MCF 10A (cell line): ENCODE measurements at regions not wholly inside any gene's neighbourhood (a gene's known extent, or its start where the extent isn't known, plus 50 kb on each side); places are given as distances from the start of the nearest gene placed in this dataset.

Experiments
- BruUV-seq: library from RNA; stranded (reverse); fragments of 400-500 nt; replicated peaks from 2 replicates; lab custom pipeline; 2021; lab: Mats Ljungman, UMichigan
- CTCF ChIA-PET: fragments of 300-600 bp; sonication (Branson Sonifier 250); formaldehyde crosslinking; extraction: SDS; loops from one replicate; lab custom pipeline; 2021; ENCODE audit warnings: antibody characterized with exemption, inconsistent platforms; lab: Yijun Ruan, JAX
- POLR2A ChIA-PET: fragments of 300-600, 350-650 bp; sonication (Branson Sonifier 250); formaldehyde crosslinking; extraction: SDS; loops from one replicate; lab custom pipeline; 2020; ENCODE audit warnings: antibody characterized with exemption, inconsistent platforms; lab: Yijun Ruan, JAX
- DNase-seq: peaks from one replicate; pipeline ENCODE4 v3.0.0-alpha.2; 2018; ENCODE audit not compliant: unreplicated experiment
- H3K27ac Mint-ChIP-seq: one replicate; pipeline ENCODE4 v1.8.0; 2022; ENCODE audit warnings: mild to moderate bottlenecking, low read depth, mixed read lengths; ENCODE audit not compliant: unreplicated experiment
- H3K27me3 Mint-ChIP-seq: one replicate; pipeline ENCODE4 v1.8.0; 2022; ENCODE audit warnings: mixed read lengths; ENCODE audit not compliant: insufficient read depth, unreplicated experiment
- H3K36me3 Mint-ChIP-seq: one replicate; pipeline ENCODE4 v1.8.0; 2022; ENCODE audit warnings: mild to moderate bottlenecking, moderate library complexity, mixed read lengths; ENCODE audit not compliant: insufficient read depth, unreplicated experiment
- H3K4me1 Mint-ChIP-seq: one replicate; pipeline ENCODE4 v1.8.0; 2022; ENCODE audit warnings: mixed read lengths; ENCODE audit not compliant: insufficient read depth, unreplicated experiment
- H3K4me3 Mint-ChIP-seq: one replicate; pipeline ENCODE4 v1.8.0; 2022; ENCODE audit warnings: mild to moderate bottlenecking, moderate library complexity, mixed read lengths; ENCODE audit not compliant: unreplicated experiment
- H3K9me3 Mint-ChIP-seq: one replicate; pipeline ENCODE4 v1.8.0; 2022; ENCODE audit warnings: mixed read lengths; ENCODE audit not compliant: unreplicated experiment
- CTCF ChIP-seq: fragments of 200-600 bp; IDR thresholded peaks from one replicate; pipeline ENCODE4 v1.8.0; 2022; ENCODE audit warnings: antibody characterized with exemption, mild to moderate bottlenecking; ENCODE audit not compliant: unreplicated experiment
- intact Hi-C: fragments of 100-400 bp; cut with micrococcal nuclease; formaldehyde crosslinking; loops from 2 replicates; pipeline ENCODE4 v1.14.1; 2022

- peaks cover 7% of the 10 kb centered on the region for H3K9me3 Mint-ChIP-seq
- no peak overlapping the region for H3K27ac Mint-ChIP-seq
- BruUV-seq: no TSS peak
- DNase-seq: no peak
- POLR2A ChIA-PET: no interaction called here
- H3K4me1 Mint-ChIP-seq: peaks cover 6% of the 10 kb centered on the region
- intact Hi-C loops: no loop called here
- no peaks in the 10 kb centered on the region for H3K36me3 Mint-ChIP-seq
- CTCF ChIA-PET: no interaction called here
- no peak for TF ChIP-seq CTCF
- H3K27me3 Mint-ChIP-seq: no peaks in the 10 kb centered on the region
- no peak overlapping the region for H3K4me3 Mint-ChIP-seq
Observed at GRCh38 chr10:28837613-28838390, 160.5 kb downstream of the BAMBI start.

GRCh38 chr10:28838908-28839307 is 161.6 kb downstream of the BAMBI start:
- Mint-ChIP-seq H3K27me3 (no peaks in the 10 kb centered on the region), H3K36me3 (no peaks in the 10 kb centered on the region), H3K4me1 (peaks cover 6% of the 10 kb centered on the region), H3K9me3 (peaks cover 7% of the 10 kb centered on the region), H3K4me3 (no peak overlapping the region), H3K27ac (no peak overlapping the region)
- intact Hi-C loops: no loop called here
- DNase-seq: peak; percentile 34
- ChIA-PET CTCF (interaction anchor here (0.6 kb wide), 1 partner anchor 289 kb away, joined by 3 read pairs; no protein-coding TSS in a partner anchor), POLR2A (no interaction called here)
- BruUV-seq: no TSS peak
- TF ChIP-seq CTCF: no peak

GRCh38 chr10:28839600-28840007 is 162.3 kb downstream of the BAMBI start:
- intact Hi-C loops: no loop called here
- ChIA-PET CTCF (interaction anchor here (0.5 to 0.6 kb wide), 2 partner anchors 17 to 34 kb away, joined by 4 read pairs; no protein-coding TSS in a partner anchor), POLR2A (no interaction called here)
- H3K4me3 Mint-ChIP-seq: no peak overlapping the region
- H3K27ac Mint-ChIP-seq: no peak overlapping the region
- no peak for TF ChIP-seq CTCF
- peaks cover 6% of the 10 kb centered on the region for H3K4me1 Mint-ChIP-seq
- H3K36me3 Mint-ChIP-seq: no peaks in the 10 kb centered on the region
- H3K9me3 Mint-ChIP-seq: peaks cover 7% of the 10 kb centered on the region
- H3K27me3 Mint-ChIP-seq: no peaks in the 10 kb centered on the region
- DNase-seq: peak; percentile 8
- no TSS peak for BruUV-seq

GRCh38 chr10:28840202-28840601 is 162.9 kb downstream of the BAMBI start:
- POLR2A ChIA-PET: interaction anchor here (0.8 kb wide), 1 partner anchor 17 kb away, joined by 3 read pairs; no protein-coding TSS in a partner anchor
- TF ChIP-seq CTCF: no peak

More at GRCh38 chr10:28840202-28840601, 162.9 kb downstream of the BAMBI start:
- DNase-seq: no peak
- intact Hi-C loops: no loop called here
- H3K4me1 Mint-ChIP-seq: peaks cover 6% of the 10 kb centered on the region
- no peaks in the 10 kb centered on the region for H3K36me3 Mint-ChIP-seq
- no peak overlapping the region for H3K4me3 Mint-ChIP-seq
- no TSS peak for BruUV-seq
- CTCF ChIA-PET: interaction anchor here (0.6 kb wide), 1 partner anchor 18 kb away, joined by 4 read pairs; no protein-coding TSS in a partner anchor
- no peak overlapping the region for H3K27ac Mint-ChIP-seq
- peaks cover 7% of the 10 kb centered on the region for H3K9me3 Mint-ChIP-seq
- H3K27me3 Mint-ChIP-seq: no peaks in the 10 kb centered on the region
